WTC11 (cell line): ENCODE measurements at regions not wholly inside any gene's neighbourhood (a gene's known extent, or its start where the extent isn't known, plus 50 kb on each side); places are given as distances from the start of the nearest gene placed in this dataset.

Experiments used
- ATAC-seq: fragments of 200-7000 bp; cut with Tn5 transposase; 2 replicates; pipeline ENCODE4 v1.10.0; 2021; ENCODE audit warnings: mild to moderate bottlenecking, moderate library complexity
- CTCF ChIA-PET: fragments of 300-600 bp; sonication (Branson Sonifier 250); formaldehyde crosslinking; loops from one replicate; lab custom pipeline; 2021; ENCODE audit warnings: antibody characterized with exemption; lab: Charles Lee
- POLR2A ChIA-PET: fragments of 350-600 bp; sonication (Branson Sonifier 250); formaldehyde crosslinking; loops from one replicate; lab custom pipeline; 2021; ENCODE audit warnings: antibody characterized with exemption; lab: Charles Lee
- DNase-seq: peaks from one replicate; pipeline ENCODE4 v3.0.0; 2021; ENCODE audit warnings: low spot score
- H3K27ac Mint-ChIP-seq: 2 replicates; pipeline ENCODE4 v1.8.0; 2021; ENCODE audit warnings: mixed read lengths
- H3K27me3 Mint-ChIP-seq: 2 replicates; pipeline ENCODE4 v1.8.0; 2021; ENCODE audit warnings: low read depth, mild to moderate bottlenecking, moderate library complexity, mixed read lengths
- H3K36me3 Mint-ChIP-seq: 2 replicates; pipeline ENCODE4 v1.8.0; 2021; ENCODE audit warnings: mixed read lengths
- H3K4me1 Mint-ChIP-seq: 2 replicates; pipeline ENCODE4 v1.8.0; 2022; ENCODE audit warnings: mixed read lengths
- H3K4me3 Mint-ChIP-seq: 2 replicates; pipeline ENCODE4 v1.8.0; 2021; ENCODE audit warnings: mild to moderate bottlenecking, moderate library complexity, mixed read lengths
- H3K9me3 Mint-ChIP-seq: 2 replicates; pipeline ENCODE4 v1.8.0; 2021; ENCODE audit warnings: mixed read lengths
- CREM ChIP-seq: sonication (generic); formaldehyde crosslinking; IDR thresholded peaks from 2 replicates; pipeline ENCODE4 v1.8.1; 2022; ENCODE audit warnings: mild to moderate bottlenecking, missing genetic modification reagents, moderate library complexity
- GRHL2 ChIP-seq: fragments of 250-450 bp; sonication (Bioruptor Pico); IDR thresholded peaks from 2 replicates; pipeline ENCODE4 v1.8.0; 2022; ENCODE audit warnings: mild to moderate bottlenecking, moderate library complexity; ENCODE audit not compliant: insufficient replicate concordance, severe bottlenecking
- KAT7 ChIP-seq: sonication (generic); formaldehyde crosslinking; IDR thresholded peaks from 2 replicates; pipeline ENCODE4 v1.8.1; 2023; ENCODE audit warnings: missing genetic modification reagents, mild to moderate bottlenecking, borderline replicate concordance
- NR3C1 ChIP-seq: sonication (generic); formaldehyde crosslinking; conservative IDR thresholded peaks from 2 replicates; pipeline ENCODE4 v1.8.1; 2023; ENCODE audit warnings: low read depth, mild to moderate bottlenecking, missing genetic modification reagents
- RORB ChIP-seq: fragments of 250-450 bp; sonication (Bioruptor Pico); IDR thresholded peaks from 2 replicates; pipeline ENCODE4 v1.9.0; 2021; ENCODE audit warnings: mild to moderate bottlenecking
- ZNF219 ChIP-seq: sonication (generic); formaldehyde crosslinking; IDR thresholded peaks from 2 replicates; pipeline ENCODE4 v1.8.0; 2023; ENCODE audit warnings: missing genetic modification reagents, mild to moderate bottlenecking, borderline replicate concordance
- TF ChIP-seq, protein P1 (sequence below): sonication (generic); formaldehyde crosslinking; IDR thresholded peaks from 2 replicates; pipeline ENCODE4 v1.8.1; 2022; ENCODE audit warnings: low read depth, missing genetic modification reagents, borderline replicate concordance
- TF ChIP-seq, protein P2 (sequence below): sonication (generic); formaldehyde crosslinking; IDR thresholded peaks from 2 replicates; pipeline ENCODE4 v1.8.0; 2022; ENCODE audit warnings: mild to moderate bottlenecking, missing genetic modification reagents
- TF ChIP-seq, protein P3 (sequence below): sonication (generic); formaldehyde crosslinking; IDR thresholded peaks from 2 replicates; pipeline ENCODE4 v1.8.0; 2022; ENCODE audit warnings: missing genetic modification reagents
- TF ChIP-seq, protein P4 (sequence below): sonication (generic); formaldehyde crosslinking; IDR thresholded peaks from 2 replicates; pipeline ENCODE4 v1.8.1; 2023; ENCODE audit warnings: mild to moderate bottlenecking, missing genetic modification reagents
- TF ChIP-seq, protein P5 (sequence below): sonication (generic); formaldehyde crosslinking; IDR thresholded peaks from 2 replicates; pipeline ENCODE4 v1.8.1; 2023; ENCODE audit warnings: mild to moderate bottlenecking, missing genetic modification reagents
- TF ChIP-seq, protein P6 (sequence below): sonication (generic); formaldehyde crosslinking; IDR thresholded peaks from 2 replicates; pipeline ENCODE4 v1.8.1; 2022; ENCODE audit warnings: missing genetic modification reagents, borderline replicate concordance
- TF ChIP-seq, protein P7 (sequence below): fragments of 250-450 bp; sonication (Bioruptor Pico); IDR thresholded peaks from 2 replicates; pipeline ENCODE4 v1.9.0; 2021; ENCODE audit warnings: moderate library complexity, mild to moderate bottlenecking, inconsistent platforms, borderline replicate concordance

DNA sequence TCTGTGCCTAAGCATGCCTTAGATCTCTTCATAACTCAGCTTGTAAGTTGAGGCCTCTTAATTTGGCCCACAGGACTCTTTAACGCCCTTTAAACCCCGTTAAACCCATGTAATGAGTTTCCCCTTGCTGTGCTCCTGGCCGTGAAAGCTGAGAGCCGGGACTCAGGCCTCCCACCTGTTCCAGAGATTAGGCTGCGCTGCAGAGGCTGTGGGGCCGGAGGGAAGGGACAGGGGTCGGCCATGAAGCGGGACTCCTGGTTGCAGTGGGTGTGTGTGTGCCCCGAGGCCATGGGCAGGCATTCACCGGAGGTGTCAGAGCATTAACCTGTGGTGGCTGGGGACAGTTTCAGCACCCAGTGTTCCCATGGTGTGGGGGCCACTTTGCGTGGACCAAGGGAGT is 150.8 kb upstream of the IRX3 start (continued):
- TF ChIP-seq, protein P1, sequence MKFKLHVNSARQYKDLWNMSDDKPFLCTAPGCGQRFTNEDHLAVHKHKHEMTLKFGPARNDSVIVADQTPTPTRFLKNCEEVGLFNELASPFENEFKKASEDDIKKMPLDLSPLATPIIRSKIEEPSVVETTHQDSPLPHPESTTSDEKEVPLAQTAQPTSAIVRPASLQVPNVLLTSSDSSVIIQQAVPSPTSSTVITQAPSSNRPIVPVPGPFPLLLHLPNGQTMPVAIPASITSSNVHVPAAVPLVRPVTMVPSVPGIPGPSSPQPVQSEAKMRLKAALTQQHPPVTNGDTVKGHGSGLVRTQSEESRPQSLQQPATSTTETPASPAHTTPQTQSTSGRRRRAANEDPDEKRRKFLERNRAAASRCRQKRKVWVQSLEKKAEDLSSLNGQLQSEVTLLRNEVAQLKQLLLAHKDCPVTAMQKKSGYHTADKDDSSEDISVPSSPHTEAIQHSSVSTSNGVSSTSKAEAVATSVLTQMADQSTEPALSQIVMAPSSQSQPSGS (CRISPR knock-in tag), result no peak
- TF ChIP-seq KAT7, result no peak
- TF ChIP-seq, protein P2, sequence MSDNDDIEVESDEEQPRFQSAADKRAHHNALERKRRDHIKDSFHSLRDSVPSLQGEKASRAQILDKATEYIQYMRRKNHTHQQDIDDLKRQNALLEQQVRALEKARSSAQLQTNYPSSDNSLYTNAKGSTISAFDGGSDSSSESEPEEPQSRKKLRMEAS (CRISPR knock-in tag), result no peak

DNA sequence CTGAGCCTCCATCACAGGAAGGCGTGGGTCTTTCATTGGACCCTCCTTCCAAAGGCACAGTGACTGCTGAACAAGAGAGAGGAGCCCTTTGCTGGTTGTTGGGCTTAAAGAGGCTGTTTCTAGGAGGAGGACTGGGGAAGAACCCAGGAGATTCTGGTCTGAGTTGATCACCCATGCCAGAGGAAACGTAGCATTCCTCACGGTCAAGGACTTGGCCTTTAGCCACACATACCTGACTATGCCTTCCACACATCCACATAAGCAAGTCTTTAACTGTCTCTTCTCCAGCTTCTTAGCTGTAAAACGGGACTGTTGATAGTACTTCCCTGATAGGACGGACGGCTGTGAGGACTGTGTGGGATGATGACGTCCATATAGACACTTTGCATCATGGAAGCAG is 149.8 kb upstream of the IRX3 start:
- peaks cover under 1% of the 10 kb centered on the region; the same call in 1 of the 2 replicates for H3K4me1 Mint-ChIP-seq
- H3K9me3 Mint-ChIP-seq, result peaks cover 17% of the 10 kb centered on the region
- no peak for TF ChIP-seq RORB (CRISPR knock-in tag)
- TF ChIP-seq, protein P3, sequence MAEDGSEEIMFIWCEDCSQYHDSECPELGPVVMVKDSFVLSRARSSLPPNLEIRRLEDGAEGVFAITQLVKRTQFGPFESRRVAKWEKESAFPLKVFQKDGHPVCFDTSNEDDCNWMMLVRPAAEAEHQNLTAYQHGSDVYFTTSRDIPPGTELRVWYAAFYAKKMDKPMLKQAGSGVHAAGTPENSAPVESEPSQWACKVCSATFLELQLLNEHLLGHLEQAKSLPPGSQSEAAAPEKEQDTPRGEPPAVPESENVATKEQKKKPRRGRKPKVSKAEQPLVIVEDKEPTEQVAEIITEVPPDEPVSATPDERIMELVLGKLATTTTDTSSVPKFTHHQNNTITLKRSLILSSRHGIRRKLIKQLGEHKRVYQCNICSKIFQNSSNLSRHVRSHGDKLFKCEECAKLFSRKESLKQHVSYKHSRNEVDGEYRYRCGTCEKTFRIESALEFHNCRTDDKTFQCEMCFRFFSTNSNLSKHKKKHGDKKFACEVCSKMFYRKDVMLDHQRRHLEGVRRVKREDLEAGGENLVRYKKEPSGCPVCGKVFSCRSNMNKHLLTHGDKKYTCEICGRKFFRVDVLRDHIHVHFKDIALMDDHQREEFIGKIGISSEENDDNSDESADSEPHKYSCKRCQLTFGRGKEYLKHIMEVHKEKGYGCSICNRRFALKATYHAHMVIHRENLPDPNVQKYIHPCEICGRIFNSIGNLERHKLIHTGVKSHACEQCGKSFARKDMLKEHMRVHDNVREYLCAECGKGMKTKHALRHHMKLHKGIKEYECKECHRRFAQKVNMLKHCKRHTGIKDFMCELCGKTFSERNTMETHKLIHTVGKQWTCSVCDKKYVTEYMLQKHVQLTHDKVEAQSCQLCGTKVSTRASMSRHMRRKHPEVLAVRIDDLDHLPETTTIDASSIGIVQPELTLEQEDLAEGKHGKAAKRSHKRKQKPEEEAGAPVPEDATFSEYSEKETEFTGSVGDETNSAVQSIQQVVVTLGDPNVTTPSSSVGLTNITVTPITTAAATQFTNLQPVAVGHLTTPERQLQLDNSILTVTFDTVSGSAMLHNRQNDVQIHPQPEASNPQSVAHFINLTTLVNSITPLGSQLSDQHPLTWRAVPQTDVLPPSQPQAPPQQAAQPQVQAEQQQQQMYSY (CRISPR knock-in tag), result no peak
- ChIA-PET CTCF (no interaction called here), POLR2A (no interaction called here)
- H3K27ac Mint-ChIP-seq, result no peak overlapping the region
- H3K27me3 Mint-ChIP-seq, result peaks cover 6% of the 10 kb centered on the region
- no peak for DNase-seq
- H3K36me3 Mint-ChIP-seq, result no peaks in the 10 kb centered on the region
- no peak overlapping the region for H3K4me3 Mint-ChIP-seq
- no peak for ATAC-seq

DNA sequence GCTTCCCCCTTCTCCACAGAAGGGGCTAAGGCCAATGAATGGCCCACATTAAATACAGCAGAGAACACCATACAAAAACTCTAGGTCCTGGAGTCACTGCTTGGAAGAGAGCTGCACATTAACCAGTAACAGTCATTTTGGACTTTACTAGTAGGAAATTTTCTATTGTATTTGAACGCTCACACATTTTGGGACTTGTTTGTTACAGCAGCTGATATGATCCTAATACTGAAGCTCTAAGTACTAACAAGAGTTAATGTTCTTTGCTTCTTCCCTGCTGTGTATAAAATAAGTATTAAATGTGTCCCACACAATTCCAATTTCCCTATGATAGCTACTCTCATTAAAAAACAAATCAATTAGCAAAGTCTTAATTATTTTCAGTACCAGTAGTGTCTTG is 148.3 kb upstream of the IRX3 start:
- ChIA-PET CTCF (no interaction called here), POLR2A (no interaction called here)
- Mint-ChIP-seq H3K27ac (no peak overlapping the region), H3K4me3 (no peak overlapping the region), H3K27me3 (peaks cover 21% of the 10 kb centered on the region), H3K9me3 (peaks cover 19% of the 10 kb centered on the region), H3K4me1 (peaks cover 13% of the 10 kb centered on the region), H3K36me3 (peaks cover 3% of the 10 kb centered on the region; the same call in 1 of the 2 replicates)
- ATAC-seq (no peak), DNase-seq (no peak)
- TF ChIP-seq, protein P4, sequence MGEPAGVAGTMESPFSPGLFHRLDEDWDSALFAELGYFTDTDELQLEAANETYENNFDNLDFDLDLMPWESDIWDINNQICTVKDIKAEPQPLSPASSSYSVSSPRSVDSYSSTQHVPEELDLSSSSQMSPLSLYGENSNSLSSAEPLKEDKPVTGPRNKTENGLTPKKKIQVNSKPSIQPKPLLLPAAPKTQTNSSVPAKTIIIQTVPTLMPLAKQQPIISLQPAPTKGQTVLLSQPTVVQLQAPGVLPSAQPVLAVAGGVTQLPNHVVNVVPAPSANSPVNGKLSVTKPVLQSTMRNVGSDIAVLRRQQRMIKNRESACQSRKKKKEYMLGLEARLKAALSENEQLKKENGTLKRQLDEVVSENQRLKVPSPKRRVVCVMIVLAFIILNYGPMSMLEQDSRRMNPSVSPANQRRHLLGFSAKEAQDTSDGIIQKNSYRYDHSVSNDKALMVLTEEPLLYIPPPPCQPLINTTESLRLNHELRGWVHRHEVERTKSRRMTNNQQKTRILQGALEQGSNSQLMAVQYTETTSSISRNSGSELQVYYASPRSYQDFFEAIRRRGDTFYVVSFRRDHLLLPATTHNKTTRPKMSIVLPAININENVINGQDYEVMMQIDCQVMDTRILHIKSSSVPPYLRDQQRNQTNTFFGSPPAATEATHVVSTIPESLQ, result no peak
- TF ChIP-seq, protein P5, sequence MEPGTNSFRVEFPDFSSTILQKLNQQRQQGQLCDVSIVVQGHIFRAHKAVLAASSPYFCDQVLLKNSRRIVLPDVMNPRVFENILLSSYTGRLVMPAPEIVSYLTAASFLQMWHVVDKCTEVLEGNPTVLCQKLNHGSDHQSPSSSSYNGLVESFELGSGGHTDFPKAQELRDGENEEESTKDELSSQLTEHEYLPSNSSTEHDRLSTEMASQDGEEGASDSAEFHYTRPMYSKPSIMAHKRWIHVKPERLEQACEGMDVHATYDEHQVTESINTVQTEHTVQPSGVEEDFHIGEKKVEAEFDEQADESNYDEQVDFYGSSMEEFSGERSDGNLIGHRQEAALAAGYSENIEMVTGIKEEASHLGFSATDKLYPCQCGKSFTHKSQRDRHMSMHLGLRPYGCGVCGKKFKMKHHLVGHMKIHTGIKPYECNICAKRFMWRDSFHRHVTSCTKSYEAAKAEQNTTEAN, result no peak
- no peak for TF ChIP-seq CREM (CRISPR knock-in tag)
- TF ChIP-seq, protein P6, sequence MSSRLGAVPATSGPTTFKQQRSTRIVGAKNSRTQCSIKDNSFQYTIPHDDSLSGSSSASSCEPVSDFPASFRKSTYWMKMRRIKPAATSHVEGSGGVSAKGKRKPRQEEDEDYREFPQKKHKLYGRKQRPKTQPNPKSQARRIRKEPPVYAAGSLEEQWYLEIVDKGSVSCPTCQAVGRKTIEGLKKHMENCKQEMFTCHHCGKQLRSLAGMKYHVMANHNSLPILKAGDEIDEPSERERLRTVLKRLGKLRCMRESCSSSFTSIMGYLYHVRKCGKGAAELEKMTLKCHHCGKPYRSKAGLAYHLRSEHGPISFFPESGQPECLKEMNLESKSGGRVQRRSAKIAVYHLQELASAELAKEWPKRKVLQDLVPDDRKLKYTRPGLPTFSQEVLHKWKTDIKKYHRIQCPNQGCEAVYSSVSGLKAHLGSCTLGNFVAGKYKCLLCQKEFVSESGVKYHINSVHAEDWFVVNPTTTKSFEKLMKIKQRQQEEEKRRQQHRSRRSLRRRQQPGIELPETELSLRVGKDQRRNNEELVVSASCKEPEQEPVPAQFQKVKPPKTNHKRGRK, result no peak
- no peak for TF ChIP-seq GRHL2 (CRISPR knock-in tag)
- TF ChIP-seq, protein P7, sequence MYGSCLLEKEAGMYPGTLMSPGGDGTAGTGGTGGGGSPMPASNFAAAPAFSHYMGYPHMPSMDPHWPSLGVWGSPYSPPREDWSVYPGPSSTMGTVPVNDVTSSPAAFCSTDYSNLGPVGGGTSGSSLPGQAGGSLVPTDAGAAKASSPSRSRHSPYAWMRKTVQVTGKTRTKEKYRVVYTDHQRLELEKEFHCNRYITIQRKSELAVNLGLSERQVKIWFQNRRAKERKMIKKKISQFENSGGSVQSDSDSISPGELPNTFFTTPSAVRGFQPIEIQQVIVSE, result no peak
- no peak for TF ChIP-seq NR3C1 (CRISPR knock-in tag)
- TF ChIP-seq ZNF219 (CRISPR knock-in tag), result no peak
